Sigmoid colon (tissue), 6 donors: ENCODE measurements at regions not wholly inside any gene's neighbourhood (a gene's known extent, or its start where the extent isn't known, plus 50 kb on each side); places are given as distances from the start of the nearest gene placed in this dataset.

ENCODE experiments used
- DNase-seq: peaks from one replicate; pipeline ENCODE4 v3.0.0-alpha.2; 2019
- H3K27ac ChIP-seq, 4 donors: fragments of 200-600 bp; sonication (generic); one replicate each; pipeline ENCODE4 v1.5.1; 2016 to 2019; ENCODE audit warnings: mild to moderate bottlenecking in 1 of 4
- H3K27me3 ChIP-seq, 3 donors: fragments of 200-600 bp; sonication (generic); one replicate each; pipeline ENCODE4 v1.5.1; 2019; ENCODE audit warnings: mild to moderate bottlenecking in 1 of 3
- H3K36me3 ChIP-seq, 4 donors: fragments of 200-600 bp; sonication (generic); one replicate each; pipeline ENCODE4 v1.5.1; 2016 to 2019
- H3K4me1 ChIP-seq, 4 donors: fragments of 200-600 bp; sonication (generic); one replicate each; pipeline ENCODE4 v1.5.1; 2017 to 2019
- H3K4me3 ChIP-seq, 4 donors: fragments of 200-600 bp; sonication (generic); one replicate each; pipeline ENCODE4 v1.5.1; 2017 to 2019; ENCODE audit warnings: mild to moderate bottlenecking in 2 of 4, moderate library complexity in 1 of 4
- H3K9me3 ChIP-seq, 4 donors: fragments of 200-600 bp in 3 of 4; sonication (generic) in 3 of 4; one replicate each; pipeline versions ENCODE4 v1.5.1 to v1.6.1; 2013 to 2019
- EP300 ChIP-seq, 4 donors: sonication (generic); formaldehyde crosslinking; IDR thresholded peaks; one replicate each; pipeline ENCODE4 v1.6.1; 2017; ENCODE audit warnings: antibody characterized with exemption in 4 of 4
- POLR2A ChIP-seq, 2 donors: fragments of 450-650 bp; IDR thresholded peaks; one replicate each; pipeline ENCODE4 v1.6.1; 2016; ENCODE audit warnings: antibody characterized with exemption in 2 of 2, mild to moderate bottlenecking in 2 of 2, moderate library complexity in 2 of 2
- POLR2AphosphoS5 ChIP-seq, 4 donors: sonication (generic); formaldehyde crosslinking; IDR thresholded peaks; one replicate each; pipeline ENCODE4 v1.6.1; 2017; ENCODE audit warnings: antibody characterized with exemption in 4 of 4
- WGBS, 2 donors: extraction: QIAGEN DNeasy Blood & Tissue Kit; methylation state at CpG; one replicate each; pipeline ENCODE4 v1.1.7; 2013; 5-methylcytosine and 5-hydroxymethylcytosine counted together
- intact Hi-C: fragments of 100-400 bp; cut with DNase I; formaldehyde crosslinking; loops from one replicate; pipeline ENCODE4 v1.15.1; 2023
- TF ChIP-seq, protein P1 (sequence below), 4 experiments: fragments of 450-650 bp in 3 of 4; fragments of 200-600 bp in 1 of 4; IDR thresholded peaks; one replicate each; pipeline ENCODE4 v1.5.1; 2016 to 2019; ENCODE audit warnings: antibody characterized with exemption in 4 of 4, mild to moderate bottlenecking in 3 of 4, moderate library complexity in 2 of 4
- donor health status: healthy with polysubstance abuse.
- donor health status: healthy.

DNA sequence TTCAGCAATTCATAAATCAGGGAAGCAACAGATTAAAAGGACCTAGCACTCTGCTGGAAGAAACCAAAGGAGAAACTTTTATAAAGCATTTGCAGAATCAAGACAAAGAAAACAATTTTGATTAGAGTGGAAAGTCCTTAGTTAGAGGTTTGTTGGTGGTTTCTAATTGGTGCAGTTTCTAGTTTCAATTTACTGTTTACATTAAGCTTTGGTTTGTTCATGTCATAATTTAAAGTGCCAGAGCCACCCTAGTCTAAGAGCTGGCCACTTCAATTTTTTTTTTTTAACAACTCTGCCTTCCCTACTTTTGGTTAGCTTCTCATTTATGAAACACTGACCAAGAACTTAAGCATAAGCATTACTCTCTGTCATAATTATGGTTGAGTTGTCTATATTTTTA, 1428.2 kb upstream of the GBE1 start:
- no peak for DNase-seq
- Histone ChIP-seq H3K4me1 (no peaks in the 10 kb centered on the region), H3K27me3 (no peaks in the 10 kb centered on the region), H3K36me3 (no peaks in the 10 kb centered on the region), H3K4me3 (no peak overlapping the region), H3K9me3 (no peaks in the 10 kb centered on the region), H3K27ac (no peak overlapping the region)
- intact Hi-C loops = no loop called here
- TF ChIP-seq POLR2AphosphoS5 (IDR thresholded peaks at IDR 0.05) (no peak), POLR2A (IDR thresholded peaks at IDR 0.05) (no peak), EP300 (IDR thresholded peaks at IDR 0.05) (no peak)
- TF ChIP-seq, protein P1, sequence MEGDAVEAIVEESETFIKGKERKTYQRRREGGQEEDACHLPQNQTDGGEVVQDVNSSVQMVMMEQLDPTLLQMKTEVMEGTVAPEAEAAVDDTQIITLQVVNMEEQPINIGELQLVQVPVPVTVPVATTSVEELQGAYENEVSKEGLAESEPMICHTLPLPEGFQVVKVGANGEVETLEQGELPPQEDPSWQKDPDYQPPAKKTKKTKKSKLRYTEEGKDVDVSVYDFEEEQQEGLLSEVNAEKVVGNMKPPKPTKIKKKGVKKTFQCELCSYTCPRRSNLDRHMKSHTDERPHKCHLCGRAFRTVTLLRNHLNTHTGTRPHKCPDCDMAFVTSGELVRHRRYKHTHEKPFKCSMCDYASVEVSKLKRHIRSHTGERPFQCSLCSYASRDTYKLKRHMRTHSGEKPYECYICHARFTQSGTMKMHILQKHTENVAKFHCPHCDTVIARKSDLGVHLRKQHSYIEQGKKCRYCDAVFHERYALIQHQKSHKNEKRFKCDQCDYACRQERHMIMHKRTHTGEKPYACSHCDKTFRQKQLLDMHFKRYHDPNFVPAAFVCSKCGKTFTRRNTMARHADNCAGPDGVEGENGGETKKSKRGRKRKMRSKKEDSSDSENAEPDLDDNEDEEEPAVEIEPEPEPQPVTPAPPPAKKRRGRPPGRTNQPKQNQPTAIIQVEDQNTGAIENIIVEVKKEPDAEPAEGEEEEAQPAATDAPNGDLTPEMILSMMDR (IDR thresholded peaks at IDR 0.05) = no peak

DNA sequence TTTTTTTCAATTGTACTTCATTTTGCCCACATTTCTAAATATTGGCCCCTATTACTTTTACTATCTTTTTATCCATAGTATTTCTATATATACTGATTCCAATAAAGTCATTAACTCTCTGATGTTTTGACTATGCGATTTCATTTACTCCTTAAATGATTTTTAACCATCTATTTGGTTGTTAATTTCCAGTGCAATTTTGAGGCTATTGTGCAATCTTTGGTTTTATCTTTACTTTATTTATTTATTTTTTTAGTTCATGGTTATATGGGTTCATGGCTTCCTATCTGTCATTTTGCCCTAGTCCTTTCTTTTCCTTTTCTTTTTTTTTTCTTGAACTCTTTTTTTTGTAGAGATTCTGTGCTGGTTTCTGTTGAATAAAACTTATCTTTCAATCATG, 1408.0 kb upstream of the GBE1 start:
- no peak for TF ChIP-seq POLR2AphosphoS5 (IDR thresholded peaks at IDR 0.05)
- TF ChIP-seq, protein P1 (IDR thresholded peaks at IDR 0.05) = no peak
- intact Hi-C loops = no loop called here
- H3K4me3 ChIP-seq = no peak overlapping the region
- no peaks in the 10 kb centered on the region for H3K4me1 ChIP-seq
- DNase-seq = no peak
- no peaks in the 10 kb centered on the region for H3K36me3 ChIP-seq
- 93 to 95% methylated on average over 1 of the region's 1 CpG for WGBS, 2 donors
- no peaks in the 10 kb centered on the region for H3K27me3 ChIP-seq
- H3K9me3 ChIP-seq = no peaks in the 10 kb centered on the region
- H3K27ac ChIP-seq = no peak overlapping the region

DNA sequence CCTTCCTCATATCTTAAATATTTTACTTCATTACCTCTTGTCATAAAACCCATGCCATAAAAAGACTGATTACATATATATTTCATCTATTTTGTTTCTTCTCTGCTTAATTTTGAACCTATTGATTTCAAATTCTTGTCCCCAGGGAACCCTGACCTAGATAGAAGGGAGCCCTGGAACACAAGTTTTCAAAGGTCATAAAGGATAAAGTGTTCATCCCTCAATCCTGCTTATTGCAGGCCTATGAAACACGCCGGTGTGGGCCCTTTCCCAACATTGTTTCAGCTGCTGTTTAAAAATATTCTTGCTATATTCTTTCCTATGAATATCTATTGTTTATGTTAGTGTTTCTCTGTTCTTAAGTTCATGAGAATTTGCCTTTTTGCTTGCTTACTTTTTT, 1389.5 kb upstream of the GBE1 start:
- no peaks in the 10 kb centered on the region for H3K4me1 ChIP-seq
- no peak for DNase-seq
- WGBS, 2 donors = 77 to 84% methylated on average over 2 of the region's 2 CpGs
- no peak overlapping the region for H3K27ac ChIP-seq
- H3K27me3 ChIP-seq = no peaks in the 10 kb centered on the region
- intact Hi-C loops = no loop called here
- H3K4me3 ChIP-seq = no peak overlapping the region
- no peaks in the 10 kb centered on the region for H3K9me3 ChIP-seq
- TF ChIP-seq POLR2A (IDR thresholded peaks at IDR 0.05) (no peak), POLR2AphosphoS5 (IDR thresholded peaks at IDR 0.05) (no peak), EP300 (IDR thresholded peaks at IDR 0.05) (no peak)
- H3K36me3 ChIP-seq = no peaks in the 10 kb centered on the region

- 72 to 81% methylated on average over 2 of the region's 2 CpGs for WGBS, 2 donors
- TF ChIP-seq EP300 (IDR thresholded peaks at IDR 0.05) (no peak), POLR2AphosphoS5 (IDR thresholded peaks at IDR 0.05) (no peak)
These were observed 1379.5 kb upstream of the GBE1 start for GRCh38 chr3:83140983-83141382.

DNA sequence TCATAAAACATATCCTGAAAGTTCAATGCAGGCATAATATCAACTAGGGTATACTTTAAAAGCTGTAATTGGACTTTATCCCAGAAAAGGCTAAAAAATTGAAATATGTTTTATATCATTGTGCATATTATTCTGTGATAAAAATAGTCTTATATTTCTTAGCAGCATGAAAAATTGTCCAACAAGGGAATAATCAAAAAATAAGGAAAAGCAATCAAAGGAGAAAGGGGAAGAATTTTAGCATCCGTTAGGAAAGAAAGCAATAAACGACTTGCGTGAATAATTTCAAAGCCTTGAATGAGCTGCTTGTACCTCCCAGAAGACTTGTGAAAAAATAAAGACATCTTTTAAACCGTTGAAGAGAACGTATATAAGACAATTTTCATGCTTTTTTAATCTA, 1369.8 kb upstream of the GBE1 start:
- TF ChIP-seq POLR2AphosphoS5 (IDR thresholded peaks at IDR 0.05) = no peak
- no peak for TF ChIP-seq EP300 (IDR thresholded peaks at IDR 0.05)
- TF ChIP-seq, protein P1 (IDR thresholded peaks at IDR 0.05) = no peak
- TF ChIP-seq POLR2A (IDR thresholded peaks at IDR 0.05) = no peak
- Histone ChIP-seq H3K27me3 (no peaks in the 10 kb centered on the region), H3K9me3 (no peaks in the 10 kb centered on the region), H3K27ac (no peak overlapping the region), H3K36me3 (no peaks in the 10 kb centered on the region), H3K4me3 (no peak overlapping the region), H3K4me1 (no peaks in the 10 kb centered on the region)
- DNase-seq = no peak
- WGBS, 2 donors = 77% methylated on average over 5 of the region's 5 CpGs
- intact Hi-C loops = no loop called here

More at GRCh38 chr3:83140983-83141382, 1379.5 kb upstream of the GBE1 start:
- Histone ChIP-seq H3K27me3 (no peaks in the 10 kb centered on the region), H3K4me1 (no peaks in the 10 kb centered on the region), H3K9me3 (no peaks in the 10 kb centered on the region), H3K27ac (no peak overlapping the region), H3K36me3 (no peaks in the 10 kb centered on the region), H3K4me3 (no peak overlapping the region)
- no peak for DNase-seq
- intact Hi-C loops = no loop called here

DNA sequence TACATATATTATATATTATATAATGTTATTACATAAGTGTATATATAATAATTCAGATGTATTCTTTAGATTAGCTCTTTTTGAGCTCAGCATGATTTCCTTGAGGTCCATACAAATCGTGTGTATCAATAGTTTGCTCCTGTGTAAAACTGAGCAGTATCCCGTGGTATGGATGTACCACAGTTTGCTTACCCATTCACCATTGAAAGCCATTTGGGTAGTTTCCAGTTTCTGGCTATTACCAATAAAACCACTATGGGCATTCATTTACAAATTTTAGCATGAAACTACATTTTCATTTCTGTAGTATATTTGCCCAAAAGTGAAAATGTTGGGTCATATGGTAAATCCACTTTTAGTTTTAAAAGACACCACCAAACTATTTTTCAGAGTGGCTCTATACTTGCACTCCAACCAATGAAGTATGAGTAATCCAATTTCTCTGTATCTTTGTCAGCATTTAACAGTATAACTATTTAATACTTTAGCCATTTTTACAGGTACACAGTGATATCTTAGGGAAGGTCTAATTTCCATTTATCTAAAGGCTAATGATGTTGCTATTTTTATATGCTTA, 1361.4 kb upstream of the GBE1 start:
- Histone ChIP-seq H3K27ac (no peak overlapping the region), H3K27me3 (no peaks in the 10 kb centered on the region), H3K36me3 (no peaks in the 10 kb centered on the region), H3K4me1 (no peaks in the 10 kb centered on the region), H3K9me3 (no peaks in the 10 kb centered on the region), H3K4me3 (no peak overlapping the region)
- intact Hi-C loops = no loop called here
- WGBS, 2 donors = 59 to 79% methylated on average over 2 of the region's 2 CpGs
- DNase-seq = no peak
- TF ChIP-seq POLR2AphosphoS5 (IDR thresholded peaks at IDR 0.05) = no peak
- TF ChIP-seq, protein P1 (IDR thresholded peaks at IDR 0.05) = no peak
- no peak for TF ChIP-seq EP300 (IDR thresholded peaks at IDR 0.05)
- TF ChIP-seq POLR2A (IDR thresholded peaks at IDR 0.05) = no peak
